Epithelial cell of proximal tubule (primary cell): ENCODE measurements at regions not wholly inside any gene's neighbourhood (a gene's known extent, or its start where the extent isn't known, plus 50 kb on each side); places are given as distances from the start of the nearest gene placed in this dataset.

Experiments used
- DNase-seq: peaks from one replicate; pipeline ENCODE4 v3.0.0-alpha.2; 2011; ENCODE audit warnings: low read depth
- H3K4me3 ChIP-seq: 2 replicates; pipeline ENCODE4 v1.5.1; 2011; ENCODE audit warnings: low read depth, mild to moderate bottlenecking, low read length
- CTCF ChIP-seq: conservative IDR thresholded peaks from 2 replicates; pipeline ENCODE4 v1.5.1; 2012; ENCODE audit warnings: low read depth, mild to moderate bottlenecking, low read length

GRCh38 chr2:19774805-19775176 lies 127.0 kb downstream of the TTC32 start:
- DNase-seq = no peak
- no peak for TF ChIP-seq CTCF

GRCh38 chr2:19772981-19773380 lies 128.8 kb downstream of the TTC32 start:
- DNase-seq = no peak
- TF ChIP-seq CTCF = no peak
- H3K4me3 ChIP-seq = no peak overlapping the region

More at GRCh38 chr2:19774805-19775176, 127.0 kb downstream of the TTC32 start:
- H3K4me3 ChIP-seq = no peak overlapping the region

GRCh38 chr2:19769513-19769912 lies 132.3 kb downstream of the TTC32 start:
- TF ChIP-seq CTCF = peak; percentile 41
- no peak for DNase-seq
- H3K4me3 ChIP-seq = no peak overlapping the region

GRCh38 chr2:19767899-19768298 lies 133.9 kb downstream of the TTC32 start:
- DNase-seq = no peak
- TF ChIP-seq CTCF = no peak
- no peak overlapping the region for H3K4me3 ChIP-seq

- no peak for TF ChIP-seq CTCF
- no peak overlapping the region for H3K4me3 ChIP-seq
- DNase-seq = no peak
These were observed 136.8 kb downstream of the TTC32 start for GRCh38 chr2:19764998-19765397.

- no peak for TF ChIP-seq CTCF
- no peak for DNase-seq
- H3K4me3 ChIP-seq = no peak overlapping the region
These were observed 138.1 kb downstream of the TTC32 start for GRCh38 chr2:19763731-19764130.

- TF ChIP-seq CTCF = no peak
- DNase-seq = peak; percentile 25
- H3K4me3 ChIP-seq = no peak overlapping the region
These were observed 138.7 kb downstream of the TTC32 start for GRCh38 chr2:19762959-19763605.
